ENCODE measurements at regions not wholly inside any gene's neighbourhood (a gene's known extent, or its start where the extent isn't known, plus 50 kb on each side); places are given as distances from the start of the nearest gene placed in this dataset.

GRCh38 chrX:4240541-4241194 lies 527.2 kb upstream of the PRKX start:
- TF ChIP-seq FOXA1 (IDR thresholded peaks at IDR 0.05) (no peak), SUZ12 (IDR thresholded peaks at IDR 0.05) (no peak), FOXK2 (IDR thresholded peaks at IDR 0.05) (no peak), ARNT (IDR thresholded peaks at IDR 0.05) (no peak), NFRKB (IDR thresholded peaks at IDR 0.05) (no peak), TARDBP (IDR thresholded peaks at IDR 0.05) (no peak), SP1 (IDR thresholded peaks at IDR 0.05) (no peak), CTBP1 (IDR thresholded peaks at IDR 0.05; ENCODE audit: borderline replicate concordance) (no peak), ELF4 (IDR thresholded peaks at IDR 0.05) (no peak), FOXM1 (IDR thresholded peaks at IDR 0.05; ENCODE audit: borderline replicate concordance) (no peak)
